Anterior cingulate cortex (tissue), 58 donors: ENCODE measurements at regions not wholly inside any gene's neighbourhood (a gene's known extent, or its start where the extent isn't known, plus 50 kb on each side); places are given as distances from the start of the nearest gene placed in this dataset.
A peak's percentile ranks its signal among the peaks of the same experiment; 100 is the strongest.

Experiments used
- DNase-seq, 58 donors: peaks; one replicate each; lab custom pipeline; 2025; lab: John Stamatoyannopoulos, UW

GRCh38 chr18:65415098-65415497 lies 335.7 kb upstream of the CDH7 start:
- no peak for DNase-seq

GRCh38 chr18:65414501-65414900 lies 336.3 kb upstream of the CDH7 start:
- DNase-seq: no peak

GRCh38 chr18:65411061-65411460 lies 339.8 kb upstream of the CDH7 start:
- DNase-seq: no peak

- DNase-seq: no peak
These were observed 341.6 kb upstream of the CDH7 start for GRCh38 chr18:65409261-65409660.

GRCh38 chr18:65403534-65403933 lies 347.3 kb upstream of the CDH7 start:
- no peak for DNase-seq

- DNase-seq: no peak
These were observed 351.7 kb upstream of the CDH7 start for GRCh38 chr18:65399091-65399490.

GRCh38 chr18:65398347-65399075 lies 352.3 kb upstream of the CDH7 start:
- no peak for DNase-seq

GRCh38 chr18:65380986-65381385 lies 369.8 kb upstream of the CDH7 start:
- DNase-seq: peak in 7 of 58 donors; percentile 1 to 17 (median 7)

GRCh38 chr18:65380571-65380970 lies 370.2 kb upstream of the CDH7 start:
- no peak for DNase-seq

- DNase-seq: no peak
These were observed 377.9 kb upstream of the CDH7 start for GRCh38 chr18:65372904-65373303.

- no peak for DNase-seq
These were observed 385.4 kb upstream of the CDH7 start for GRCh38 chr18:65365245-65365980.

- DNase-seq: no peak
These were observed 386.7 kb upstream of the CDH7 start for GRCh38 chr18:65363911-65364632.

GRCh38 chr18:65363011-65363410 lies 387.8 kb upstream of the CDH7 start:
- DNase-seq: no peak

GRCh38 chr18:65359479-65359878 lies 391.3 kb upstream of the CDH7 start:
- DNase-seq: no peak

- no peak for DNase-seq
These were observed 392.5 kb upstream of the CDH7 start for GRCh38 chr18:65358306-65358705.

GRCh38 chr18:65352186-65352585 lies 398.6 kb upstream of the CDH7 start:
- peak in 2 of 58 donors; percentile 10 to 42 for DNase-seq

- no peak for DNase-seq
These were observed 401.2 kb upstream of the CDH7 start for GRCh38 chr18:65349635-65350034.

- peak in 1 of 58 donors; percentile 1 for DNase-seq
These were observed 403.4 kb upstream of the CDH7 start for GRCh38 chr18:65347446-65347845.

- DNase-seq: no peak
These were observed 404.7 kb upstream of the CDH7 start for GRCh38 chr18:65346086-65346485.

- no peak for DNase-seq
These were observed 407.2 kb upstream of the CDH7 start for GRCh38 chr18:65343571-65343970.

GRCh38 chr18:65336411-65336810 lies 414.4 kb upstream of the CDH7 start:
- no peak for DNase-seq
